Epidermal melanocyte (primary cell): ENCODE measurements at regions not wholly inside any gene's neighbourhood (a gene's known extent, or its start where the extent isn't known, plus 50 kb on each side); places are given as distances from the start of the nearest gene placed in this dataset.

Experiments used
- DNase-seq: peaks from one replicate; pipeline ENCODE4 v3.0.0; 2011; ENCODE audit warnings: low spot score; ENCODE audit not compliant: insufficient read length

GRCh38 chr10:36703179-36703578, 422.2 kb upstream of the ANKRD30A start:
- DNase-seq = no peak

- DNase-seq = no peak
Measured at GRCh38 chr10:36700123-36700522, 425.3 kb upstream of the ANKRD30A start.

DNA sequence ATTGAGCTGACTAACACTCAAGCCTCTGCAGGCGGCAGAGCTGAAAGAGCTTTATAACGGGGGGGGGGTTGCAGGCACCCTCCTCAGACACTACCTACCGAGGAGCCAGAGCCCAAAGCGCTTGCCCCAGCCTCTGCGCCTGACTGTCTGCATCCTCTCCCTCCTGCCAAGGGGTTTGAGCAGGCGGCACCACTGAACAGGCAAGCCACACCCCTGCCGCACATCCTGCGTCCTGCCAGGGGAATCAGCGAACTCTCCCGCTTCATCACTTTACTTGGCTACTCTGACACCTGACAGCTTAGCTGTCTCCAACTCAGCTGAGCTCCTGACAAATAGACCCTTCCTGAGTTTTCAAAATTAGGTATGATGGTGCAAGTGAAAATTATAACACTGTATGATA, 432.6 kb upstream of the ANKRD30A start:
- DNase-seq = no peak

GRCh38 chr10:36688717-36689116, 436.7 kb upstream of the ANKRD30A start:
- no peak for DNase-seq

DNA sequence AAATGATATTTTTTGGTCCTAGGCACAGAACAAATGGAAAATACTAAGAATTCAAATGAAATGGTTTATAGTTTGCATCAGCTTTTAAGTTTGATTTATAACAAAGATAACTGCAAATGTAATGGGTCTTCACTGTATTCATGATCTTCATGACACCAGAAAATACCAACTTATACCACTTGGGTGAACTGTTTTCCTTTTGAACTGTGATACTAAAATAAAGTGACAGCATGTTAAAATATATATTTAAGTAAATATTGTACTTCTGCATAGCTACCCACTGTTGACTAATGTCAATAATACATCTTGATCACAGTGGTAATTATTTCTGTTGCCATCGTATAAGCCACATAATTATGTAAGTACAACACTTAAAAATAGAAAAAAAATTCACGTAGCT, 442.0 kb upstream of the ANKRD30A start:
- DNase-seq = no peak

DNA sequence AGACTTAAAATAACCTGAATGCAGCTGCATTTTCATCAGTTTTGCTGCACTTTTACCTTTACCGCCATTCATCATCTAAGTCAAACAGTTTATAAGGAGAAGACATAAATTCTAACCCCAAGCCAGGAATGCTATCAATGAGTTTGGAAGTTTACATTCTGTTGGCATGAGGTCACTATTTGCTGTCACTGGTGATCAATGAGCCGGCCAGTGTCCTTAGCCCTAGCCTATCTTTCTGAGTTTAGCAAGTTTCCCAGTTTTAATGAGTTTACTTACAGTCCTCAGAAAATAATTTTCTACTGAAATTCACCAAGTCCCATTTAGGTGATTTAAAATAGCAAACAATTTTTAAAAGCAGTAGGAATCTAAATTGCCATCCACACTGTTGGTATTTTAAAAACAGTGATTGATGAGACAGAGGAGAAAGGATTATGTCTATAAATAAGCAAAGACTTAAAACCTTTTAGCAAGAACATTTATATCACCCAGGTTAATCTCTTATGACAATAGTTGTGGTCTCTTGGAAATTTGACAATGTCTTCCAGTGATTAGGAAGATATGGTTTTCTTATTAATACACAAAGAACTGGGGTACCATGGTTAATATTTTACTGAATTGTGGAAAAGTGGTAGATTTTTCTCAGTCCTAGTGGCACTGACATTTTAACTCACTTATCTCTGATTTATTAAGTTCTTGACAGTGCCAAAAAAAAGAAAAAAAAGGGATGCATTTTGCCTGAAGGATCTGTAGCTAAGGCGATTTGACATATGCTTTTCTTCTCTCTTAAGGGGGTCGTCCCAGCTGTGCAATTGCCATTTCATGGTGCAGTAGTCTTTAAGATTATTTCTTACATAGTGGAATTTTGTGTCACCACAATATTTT, 443.4 kb upstream of the ANKRD30A start:
- no peak for DNase-seq

DNA sequence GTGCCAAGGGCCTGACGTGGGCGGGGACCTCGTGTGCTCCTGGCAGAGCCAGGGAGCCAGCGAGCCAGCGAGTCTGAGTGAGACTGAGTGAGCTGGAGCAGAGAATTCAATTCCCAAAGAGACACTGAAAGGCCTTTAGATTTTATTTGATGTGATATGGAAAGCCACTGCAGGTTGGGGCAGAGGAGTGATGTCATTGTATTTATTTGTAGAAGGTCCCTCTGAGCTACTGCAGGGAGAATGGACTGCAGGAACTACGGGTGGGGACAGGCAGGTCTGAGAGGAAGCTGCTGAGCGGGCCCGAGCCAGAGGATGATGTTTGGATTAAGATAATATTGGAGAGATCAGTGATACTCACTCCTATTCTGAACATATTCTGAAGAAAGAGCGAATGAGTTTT, 445.8 kb upstream of the ANKRD30A start:
- no peak for DNase-seq

- DNase-seq = no peak
Measured at GRCh38 chr10:36677431-36677768, 448.0 kb upstream of the ANKRD30A start.

DNA sequence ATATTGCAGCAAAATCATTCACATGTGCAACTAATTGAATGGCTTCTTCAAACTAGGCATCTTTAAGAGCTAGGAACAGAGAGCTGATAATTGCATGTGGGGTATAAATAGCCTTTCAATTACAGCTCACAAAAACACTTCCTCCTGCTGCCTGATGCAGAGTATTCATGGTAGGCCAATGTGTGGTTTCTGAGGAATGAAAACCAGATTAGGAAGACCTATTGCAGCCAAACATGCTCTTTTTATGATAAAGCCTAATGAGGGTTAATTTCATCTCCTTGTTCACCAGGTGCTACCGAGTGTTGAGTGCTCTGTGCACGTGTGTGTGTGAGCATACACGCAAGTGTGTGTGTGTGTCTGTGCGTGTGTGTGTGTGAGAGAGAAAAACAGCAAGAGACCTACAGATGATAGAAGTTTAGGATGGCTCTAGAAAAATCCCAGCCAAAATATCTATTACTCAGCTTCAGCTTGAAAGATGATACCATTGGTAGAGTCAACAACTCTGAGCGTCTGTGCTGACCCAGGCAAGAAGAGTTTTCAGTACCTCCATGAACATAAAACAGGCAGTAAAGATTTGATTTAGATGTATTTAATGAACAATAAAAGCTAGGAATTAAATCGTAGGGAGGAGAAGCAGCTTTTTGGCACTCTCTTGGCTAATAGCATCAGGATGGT, 448.5 kb upstream of the ANKRD30A start:
- DNase-seq = no peak

- DNase-seq = no peak
Measured at GRCh38 chr10:36676321-36676720, 449.1 kb upstream of the ANKRD30A start.

DNA sequence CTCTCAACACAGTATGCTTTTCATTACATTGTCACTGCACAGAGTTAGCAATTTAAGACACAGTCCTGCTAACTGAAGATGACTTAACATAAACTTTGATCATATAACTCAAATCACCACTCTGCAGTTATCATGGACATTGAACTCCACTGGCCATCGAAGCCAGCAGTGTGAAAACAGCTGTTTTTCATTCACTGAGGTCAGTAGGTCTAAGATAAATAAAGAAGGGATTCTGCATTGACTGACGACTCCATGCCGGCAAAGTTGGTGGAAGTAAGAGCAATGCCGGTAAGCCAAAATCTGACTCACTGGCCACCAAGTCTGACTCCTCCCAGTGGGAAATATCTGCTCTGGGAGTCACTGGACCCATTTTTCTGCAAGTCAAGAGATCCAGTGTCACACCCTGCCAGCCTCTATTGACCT, 449.9 kb upstream of the ANKRD30A start:
- DNase-seq = no peak

DNA sequence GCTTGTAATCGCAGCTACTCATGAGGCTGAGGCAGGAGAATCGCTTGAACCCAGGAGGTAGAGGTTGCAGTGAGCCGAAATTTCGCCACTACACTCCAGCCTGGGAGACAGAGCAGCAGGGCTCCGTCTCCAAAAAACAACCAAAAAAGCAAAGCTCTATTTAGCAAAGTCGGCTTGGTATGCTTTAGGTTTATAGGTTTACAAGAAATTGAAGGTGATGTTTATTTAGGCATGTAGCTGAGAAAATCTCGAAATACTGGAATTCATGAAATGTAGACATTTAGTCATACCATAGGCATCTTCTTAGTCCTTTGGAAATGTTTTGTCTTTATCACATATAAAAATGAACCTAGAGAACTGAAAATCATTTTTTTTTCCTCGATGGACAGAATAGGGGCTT, 453.8 kb upstream of the ANKRD30A start:
- DNase-seq = no peak

DNA sequence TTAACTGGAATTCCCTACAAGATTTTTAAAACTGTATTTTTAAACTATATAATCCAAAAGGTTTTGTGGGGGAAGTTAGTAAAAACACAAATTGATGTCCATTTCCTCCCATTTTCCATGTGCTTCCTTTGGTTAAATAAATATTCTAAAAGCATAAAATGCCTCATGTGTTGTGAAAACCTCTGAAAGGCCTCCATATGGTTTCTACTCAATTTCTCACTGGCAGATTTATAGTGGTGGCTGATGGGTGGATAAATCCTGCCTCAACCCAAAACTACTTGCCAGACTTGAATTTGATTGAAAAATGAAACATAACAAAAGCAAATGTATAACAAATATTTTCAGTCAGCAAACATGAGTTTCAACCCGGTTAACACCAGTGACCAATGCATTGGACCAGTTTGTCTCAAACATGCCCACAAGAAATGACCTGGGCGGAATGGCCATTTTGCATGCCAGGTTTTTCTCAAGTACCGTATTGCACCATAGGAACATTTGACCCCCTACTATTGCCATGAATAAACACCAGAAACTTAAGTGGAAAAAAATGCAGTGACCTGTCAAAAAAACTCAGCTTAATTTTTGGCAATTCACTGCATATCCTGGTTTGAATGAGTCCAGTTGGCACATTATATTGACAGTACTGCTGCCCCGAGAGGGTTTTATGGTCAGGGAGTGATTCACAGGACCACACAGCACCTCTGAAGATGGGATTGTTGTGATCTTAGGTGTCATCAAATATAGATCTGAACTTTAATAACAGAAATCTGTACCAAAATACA, 454.6 kb upstream of the ANKRD30A start:
- DNase-seq = no peak

GRCh38 chr10:36669615-36670352, 455.6 kb upstream of the ANKRD30A start:
- DNase-seq = no peak

DNA sequence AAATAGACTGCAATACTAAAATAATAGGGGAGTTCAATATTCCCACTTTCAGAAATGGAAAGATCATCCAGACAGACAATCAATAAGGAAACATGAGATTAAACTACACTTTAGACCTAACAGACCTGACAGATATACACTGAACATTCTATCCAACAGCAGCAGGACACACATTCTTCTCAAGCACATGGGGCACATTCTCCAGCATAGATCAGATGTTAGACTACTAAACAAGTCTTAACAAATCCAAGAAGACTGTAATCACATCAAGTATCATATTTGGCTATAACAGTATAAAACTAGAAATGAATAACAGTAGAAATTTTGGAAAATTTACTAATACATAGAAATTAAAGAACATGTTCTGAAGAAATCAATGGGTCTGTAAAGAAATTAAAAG, 458.9 kb upstream of the ANKRD30A start:
- DNase-seq = no peak

DNA sequence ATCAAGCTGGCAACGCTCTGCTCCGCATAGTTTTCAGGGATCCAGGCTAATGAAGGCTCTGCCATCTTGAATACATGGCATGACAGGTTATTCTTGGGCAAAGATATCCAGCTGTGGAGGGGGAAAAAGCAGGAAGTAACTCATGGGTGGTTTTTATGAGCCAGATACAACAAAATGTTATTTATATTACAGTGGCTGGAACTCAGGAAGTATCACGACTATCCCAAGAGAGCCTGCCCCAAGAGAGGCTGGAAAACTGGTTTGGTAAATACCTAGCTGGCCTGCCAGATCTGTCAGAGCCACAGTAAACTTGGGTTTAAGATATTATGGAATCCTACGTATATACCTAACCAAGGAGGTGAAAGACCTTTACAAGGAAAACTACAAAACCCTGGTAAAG, 462.8 kb upstream of the ANKRD30A start:
- no peak for DNase-seq

DNA sequence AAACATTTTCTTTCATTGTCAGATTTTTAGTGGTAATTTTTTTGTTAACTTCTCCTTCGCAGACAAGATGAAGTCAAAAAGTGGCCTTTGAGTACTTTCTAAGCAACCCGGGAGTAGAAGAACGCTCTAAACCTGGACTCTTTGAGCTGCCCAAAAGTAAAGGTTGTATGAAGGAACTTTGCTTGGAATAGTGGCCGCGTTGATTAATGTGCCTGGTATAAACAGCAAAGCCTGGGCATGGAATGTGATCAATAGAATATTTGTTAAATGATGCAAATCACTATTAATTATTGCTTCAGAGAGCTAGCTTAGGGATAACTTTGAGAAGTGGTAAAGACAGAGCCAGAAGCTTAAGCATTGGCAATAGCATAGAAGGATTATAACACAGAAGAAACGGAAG, 475.1 kb upstream of the ANKRD30A start:
- DNase-seq = no peak

- DNase-seq = no peak
Measured at GRCh38 chr10:36647540-36647939, 477.9 kb upstream of the ANKRD30A start.

GRCh38 chr10:36640626-36641025, 484.8 kb upstream of the ANKRD30A start:
- no peak for DNase-seq

DNA sequence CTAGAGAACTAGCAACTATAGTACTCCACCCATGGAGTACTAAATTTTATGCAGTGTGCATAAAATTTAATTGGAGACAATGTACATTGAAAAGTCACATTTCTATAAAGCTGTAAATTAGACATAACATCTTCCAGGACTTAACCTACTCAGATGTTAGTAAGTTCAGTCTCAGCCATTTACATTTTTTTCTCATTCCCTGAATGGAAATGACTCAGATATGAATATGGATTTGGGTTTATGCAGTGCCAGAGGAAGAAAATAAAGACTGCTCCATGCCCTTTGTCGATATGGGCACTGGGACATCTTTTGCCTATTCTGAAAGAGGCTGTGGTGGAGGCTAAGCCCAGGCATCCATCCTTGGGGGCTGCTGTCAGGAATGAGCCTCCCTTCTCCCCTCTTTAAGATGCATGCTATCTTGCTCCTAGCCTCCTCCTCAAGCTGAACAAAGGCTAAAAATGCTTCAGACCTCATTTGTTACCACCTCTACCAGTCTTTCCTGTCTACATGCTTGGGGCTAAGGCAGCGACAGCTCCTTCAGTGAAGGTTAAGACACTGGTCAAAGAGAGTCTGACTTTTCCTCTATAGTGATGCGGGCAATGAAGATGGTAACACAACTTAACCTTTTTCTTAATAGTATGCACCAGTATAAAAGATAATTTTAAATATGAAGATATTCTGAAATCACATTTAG, 486.8 kb upstream of the ANKRD30A start:
- DNase-seq = no peak

DNA sequence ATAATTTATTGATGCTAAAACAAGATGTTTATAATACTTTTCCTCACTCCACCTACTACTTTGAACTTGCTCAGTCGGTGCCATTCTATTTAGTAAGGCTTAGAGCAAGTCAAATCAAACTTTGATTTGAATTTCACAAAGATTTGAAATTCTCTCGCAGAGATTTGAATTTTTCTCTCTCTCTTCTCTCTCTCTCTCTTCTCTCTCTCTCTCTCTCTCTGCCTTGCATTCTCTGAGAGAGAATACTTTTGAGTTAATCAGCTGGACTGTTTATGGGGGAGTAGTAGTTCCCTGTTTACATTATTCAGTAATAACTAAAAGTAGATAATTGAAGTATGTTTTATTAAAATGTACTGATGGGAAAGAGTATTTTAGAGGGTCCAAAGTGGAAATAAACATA, 488.5 kb upstream of the ANKRD30A start:
- no peak for DNase-seq
